Activated CD4-positive, alpha-beta T cell treated with anti-CD3 and anti-CD28 coated beads for 36 hours (primary cell): ENCODE measurements at regions not wholly inside any gene's neighbourhood (a gene's known extent, or its start where the extent isn't known, plus 50 kb on each side); places are given as distances from the start of the nearest gene placed in this dataset.

Experiments
- ATAC-seq: fragments of 200-7000 bp; cut with Tn5 transposase; one replicate; pipeline ENCODE4 v1.10.0; 2021; ENCODE audit warnings: mild to moderate bottlenecking, moderate library complexity
- CTCF ChIA-PET: fragments of 350-600 bp; sonication (Branson Sonifier 250); formaldehyde crosslinking; loops from one replicate; lab custom pipeline; 2021; ENCODE audit warnings: antibody characterized with exemption; lab: Charles Lee
- POLR2A ChIA-PET: fragments of 350-600 bp; sonication (Branson Sonifier 250); formaldehyde crosslinking; loops from one replicate; lab custom pipeline; 2021; ENCODE audit warnings: antibody characterized with exemption, inconsistent platforms; lab: Charles Lee
- DNase-seq: peaks from one replicate; pipeline ENCODE4 v3.0.0-alpha.2; 2020
- H3K27ac Mint-ChIP-seq: one replicate; pipeline ENCODE4 v1.8.0; 2021; ENCODE audit warnings: mixed read lengths
- H3K27me3 Mint-ChIP-seq: one replicate; pipeline ENCODE4 v1.8.0; 2021; ENCODE audit warnings: mixed read lengths
- H3K36me3 Mint-ChIP-seq: one replicate; pipeline ENCODE4 v1.8.0; 2021; ENCODE audit warnings: low read depth, mixed read lengths
- H3K4me1 Mint-ChIP-seq: one replicate; pipeline ENCODE4 v1.8.0; 2021; ENCODE audit warnings: mixed read lengths
- H3K4me3 Mint-ChIP-seq: one replicate; pipeline ENCODE4 v1.8.0; 2021; ENCODE audit warnings: mild to moderate bottlenecking, moderate library complexity, mixed read lengths
- H3K9me3 Mint-ChIP-seq: one replicate; pipeline ENCODE4 v1.8.0; 2021; ENCODE audit warnings: low read depth, mixed read lengths
- intact Hi-C, 2 experiments: fragments of 100-400 bp; cut with DNase I in 1 of 2; cut with micrococcal nuclease in 1 of 2; formaldehyde crosslinking; loops; one replicate each; pipeline versions ENCODE4 v1.14.2 to v1.15.1; 2022 to 2024; cut with DNase I, micrococcal nuclease

DNA sequence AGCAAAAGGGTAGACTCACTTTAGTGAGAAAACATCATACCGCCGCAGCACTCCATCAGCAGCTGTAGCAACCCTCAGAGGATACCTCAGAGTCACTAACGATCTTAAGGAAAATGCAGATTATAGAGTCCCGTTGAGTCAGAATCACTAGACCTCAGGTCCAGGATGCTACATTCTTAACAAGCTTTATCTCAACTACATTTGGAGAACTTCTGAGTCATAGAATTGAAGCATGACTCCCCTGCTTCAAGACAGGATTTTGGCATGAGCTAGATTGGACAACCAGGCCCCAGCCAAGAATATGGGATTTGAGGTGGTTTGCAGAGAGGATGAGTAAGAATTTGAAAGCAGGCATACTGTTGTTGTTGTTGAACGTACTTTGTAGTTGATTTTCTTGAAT lies 118.9 kb upstream of the UBL3 start:
- no peak for DNase-seq
- peaks cover 9% of the 10 kb centered on the region for H3K9me3 Mint-ChIP-seq
- H3K4me3 Mint-ChIP-seq = no peak overlapping the region
- ChIA-PET POLR2A (no interaction called here), CTCF (interaction anchor here (1.1 kb wide), 1 partner anchor 61 kb away, joined by 3 read pairs; no protein-coding TSS in a partner anchor)
- no peaks in the 10 kb centered on the region for H3K36me3 Mint-ChIP-seq
- no peaks in the 10 kb centered on the region for H3K27me3 Mint-ChIP-seq
- ATAC-seq = no peak
- H3K4me1 Mint-ChIP-seq = no peaks in the 10 kb centered on the region
- intact Hi-C loops = no loop called here
- no peak overlapping the region for H3K27ac Mint-ChIP-seq

GRCh38 chr13:29964181-29964845 lies 113.9 kb upstream of the UBL3 start:
- no peak overlapping the region for H3K27ac Mint-ChIP-seq
- no peak overlapping the region for H3K4me3 Mint-ChIP-seq
- DNase-seq = no peak
- peaks cover 7% of the 10 kb centered on the region for H3K4me1 Mint-ChIP-seq
- H3K36me3 Mint-ChIP-seq = no peaks in the 10 kb centered on the region
- H3K27me3 Mint-ChIP-seq = no peaks in the 10 kb centered on the region
- ATAC-seq = no peak
- peaks cover 9% of the 10 kb centered on the region for H3K9me3 Mint-ChIP-seq
- intact Hi-C loops = no loop called here
- ChIA-PET CTCF (interaction anchor here (0.8 to 1.6 kb wide), 3 partner anchors 11 to 164 kb away, joined by 3 read pairs; no protein-coding TSS in a partner anchor), POLR2A (no interaction called here)

GRCh38 chr13:29963089-29963488 lies 112.7 kb upstream of the UBL3 start:
- Mint-ChIP-seq H3K4me3 (no peak overlapping the region), H3K27me3 (no peaks in the 10 kb centered on the region), H3K27ac (no peak overlapping the region), H3K36me3 (no peaks in the 10 kb centered on the region), H3K9me3 (peaks cover 9% of the 10 kb centered on the region), H3K4me1 (peaks cover 16% of the 10 kb centered on the region)
- ChIA-PET POLR2A (no interaction called here), CTCF (no interaction called here)
- no peak for ATAC-seq
- intact Hi-C loops = no loop called here
- no peak for DNase-seq

DNA sequence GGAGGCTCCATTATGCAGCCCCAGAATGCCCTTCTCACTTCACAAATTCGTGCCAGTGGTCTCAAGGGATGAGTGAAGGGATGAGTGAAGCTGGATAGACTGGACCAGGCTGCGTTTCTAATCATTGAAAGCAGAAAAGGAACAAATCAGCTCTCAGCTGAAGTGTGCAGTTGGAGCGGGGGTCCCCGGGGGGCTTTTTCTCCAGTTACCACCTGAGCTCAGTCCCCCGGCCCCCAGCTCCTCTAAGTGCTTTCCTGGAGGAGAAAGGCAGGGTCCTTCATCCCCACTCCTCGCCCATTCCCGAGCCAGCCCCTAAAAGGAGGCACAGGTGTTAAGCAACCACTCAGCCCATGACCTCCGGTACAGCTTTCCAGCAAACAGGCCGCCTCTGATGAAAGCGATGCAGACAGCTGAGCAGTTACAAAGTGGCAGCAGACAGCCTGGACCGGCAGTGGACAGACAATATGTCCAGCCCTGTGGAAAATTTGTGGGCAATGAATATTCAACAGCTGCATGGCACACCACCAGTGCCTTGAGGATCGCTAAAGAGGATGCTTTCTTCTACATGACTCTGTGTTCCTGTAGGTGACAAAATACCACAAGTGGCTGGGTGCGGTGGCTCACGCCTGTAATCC lies 110.7 kb upstream of the UBL3 start:
- POLR2A ChIA-PET = no interaction called here
- ATAC-seq = no peak

GRCh38 chr13:29959603-29960002 lies 109.2 kb upstream of the UBL3 start:
- DNase-seq (no peak), ATAC-seq (no peak)
- ChIA-PET CTCF (interaction anchor here (0.6 to 1.1 kb wide), 3 partner anchors 11 to 505 kb away, joined by 3 to 4 read pairs (median 3); no protein-coding TSS in a partner anchor), POLR2A (no interaction called here)
- Mint-ChIP-seq H3K4me1 (peaks cover 33% of the 10 kb centered on the region), H3K9me3 (no peaks in the 10 kb centered on the region), H3K36me3 (no peaks in the 10 kb centered on the region), H3K4me3 (no peak overlapping the region), H3K27me3 (no peaks in the 10 kb centered on the region), H3K27ac (no peak overlapping the region)
- intact Hi-C loops = no loop called here

More for the DNA sequence above, 110.7 kb upstream of the UBL3 start:
- Mint-ChIP-seq H3K4me1 (peaks cover 26% of the 10 kb centered on the region), H3K27me3 (no peaks in the 10 kb centered on the region), H3K4me3 (no peak overlapping the region), H3K9me3 (no peaks in the 10 kb centered on the region), H3K27ac (no peak overlapping the region), H3K36me3 (no peaks in the 10 kb centered on the region)
- CTCF ChIA-PET = no interaction called here
- intact Hi-C loops = no loop called here
- no peak for DNase-seq

DNA sequence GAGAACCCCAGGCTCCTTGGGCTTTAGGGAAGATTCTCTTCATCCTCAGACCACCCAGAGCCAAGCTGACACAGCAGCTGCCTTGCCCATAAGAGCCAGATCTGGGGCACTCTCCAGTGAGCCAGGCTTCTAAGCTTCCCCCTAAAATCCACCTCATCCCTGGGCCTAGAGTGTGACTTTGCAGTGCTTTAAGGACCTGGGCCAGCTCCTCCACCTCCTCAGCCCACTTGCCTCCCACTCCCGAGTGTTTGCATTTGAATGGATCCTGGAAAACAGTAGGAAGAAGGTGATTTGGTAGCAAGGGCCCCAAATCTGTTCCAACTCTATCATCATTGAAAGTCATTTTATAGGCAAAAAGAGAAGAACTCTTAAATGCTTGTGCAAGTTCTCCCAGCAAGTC lies 108.7 kb upstream of the UBL3 start:
- DNase-seq = no peak
- no peaks in the 10 kb centered on the region for H3K27me3 Mint-ChIP-seq
- no peak for ATAC-seq
- no peaks in the 10 kb centered on the region for H3K9me3 Mint-ChIP-seq
- intact Hi-C loops = no loop called here
- peaks cover 38% of the 10 kb centered on the region for H3K4me1 Mint-ChIP-seq
- H3K27ac Mint-ChIP-seq = no peak overlapping the region
- CTCF ChIA-PET = interaction anchor here (0.7 kb wide), 1 partner anchor 154 kb away, joined by 3 read pairs; no protein-coding TSS in a partner anchor
- POLR2A ChIA-PET = no interaction called here
- no peak overlapping the region for H3K4me3 Mint-ChIP-seq
- no peaks in the 10 kb centered on the region for H3K36me3 Mint-ChIP-seq

DNA sequence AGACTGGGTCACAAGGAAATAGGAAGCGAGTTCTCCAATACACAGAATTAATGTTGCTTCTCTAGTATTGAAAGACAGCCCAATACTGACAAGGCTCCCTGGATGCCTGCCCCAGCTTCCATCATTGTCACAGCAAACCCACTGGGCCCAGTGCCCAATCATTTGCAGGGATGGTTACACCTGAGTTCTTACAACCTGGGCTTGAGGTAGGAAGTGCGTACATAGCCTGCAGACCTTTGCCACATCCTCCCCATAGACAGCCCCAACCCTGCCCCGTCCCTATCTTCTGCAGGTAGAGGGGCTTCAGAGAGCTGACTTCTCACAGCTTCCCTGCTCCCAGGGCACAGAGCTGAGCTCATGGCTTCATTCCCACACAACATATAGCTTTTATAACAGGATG lies 108.1 kb upstream of the UBL3 start:
- ATAC-seq = no peak
- no peaks in the 10 kb centered on the region for H3K36me3 Mint-ChIP-seq
- no peaks in the 10 kb centered on the region for H3K9me3 Mint-ChIP-seq
- H3K4me3 Mint-ChIP-seq = no peak overlapping the region
- H3K27ac Mint-ChIP-seq = no peak overlapping the region
- peaks cover 44% of the 10 kb centered on the region for H3K4me1 Mint-ChIP-seq
- intact Hi-C loops = no loop called here
- CTCF ChIA-PET = no interaction called here
- no peaks in the 10 kb centered on the region for H3K27me3 Mint-ChIP-seq
- no peak for DNase-seq
- POLR2A ChIA-PET = no interaction called here

- Mint-ChIP-seq H3K27me3 (no peaks in the 10 kb centered on the region), H3K27ac (no peak overlapping the region), H3K36me3 (no peaks in the 10 kb centered on the region), H3K4me3 (no peak overlapping the region), H3K4me1 (peaks cover 48% of the 10 kb centered on the region), H3K9me3 (no peaks in the 10 kb centered on the region)
- no peak for ATAC-seq
- CTCF ChIA-PET = interaction anchor here (0.6 kb wide), 1 partner anchor 124 kb away, joined by 3 read pairs; no protein-coding TSS in a partner anchor
- intact Hi-C loops = no loop called here
- POLR2A ChIA-PET = no interaction called here
- DNase-seq = no peak
These were observed 106.9 kb upstream of the UBL3 start for GRCh38 chr13:29957320-29957719.

DNA sequence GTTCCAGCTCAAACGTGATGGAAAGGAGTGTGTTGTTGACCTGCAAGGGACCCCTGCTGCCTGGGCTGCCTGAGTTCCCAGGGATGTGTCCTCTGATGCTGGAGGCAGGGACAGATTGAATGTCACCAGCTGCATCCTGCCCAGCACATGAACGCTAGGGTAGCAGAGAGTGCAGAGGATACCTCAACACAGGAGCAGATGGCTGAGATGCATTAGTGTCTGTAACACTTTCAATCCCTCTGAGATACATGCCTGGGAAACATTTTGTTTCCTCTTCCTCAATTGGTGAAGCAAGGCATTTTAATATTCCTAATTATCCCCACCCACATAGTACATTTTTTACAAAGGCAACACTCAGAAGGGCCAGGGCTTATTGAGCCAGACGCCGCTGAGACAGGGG lies 106.4 kb upstream of the UBL3 start:
- Mint-ChIP-seq H3K9me3 (no peaks in the 10 kb centered on the region), H3K4me3 (no peak overlapping the region), H3K27ac (no peak overlapping the region), H3K4me1 (peaks cover 48% of the 10 kb centered on the region), H3K27me3 (no peaks in the 10 kb centered on the region), H3K36me3 (no peaks in the 10 kb centered on the region)
- intact Hi-C loops = no loop called here
- ChIA-PET POLR2A (no interaction called here), CTCF (interaction anchor here (0.6 kb wide), 1 partner anchor 124 kb away, joined by 3 read pairs; no protein-coding TSS in a partner anchor)
- no peak for ATAC-seq
- no peak for DNase-seq

GRCh38 chr13:29955137-29955650 lies 104.8 kb upstream of the UBL3 start:
- no peaks in the 10 kb centered on the region for H3K27me3 Mint-ChIP-seq
- peaks cover 42% of the 10 kb centered on the region for H3K4me1 Mint-ChIP-seq
- no peaks in the 10 kb centered on the region for H3K36me3 Mint-ChIP-seq
- no peak for ATAC-seq
- ChIA-PET CTCF (interaction anchor here (1.3 to 2.1 kb wide), 3 partner anchors 16 to 158 kb away, joined by 3 to 9 read pairs (median 5); no protein-coding TSS in a partner anchor), POLR2A (interaction anchor here (0.6 kb wide), 2 partner anchors 36 to 232 kb away, joined by 3 to 8 read pairs; no protein-coding TSS in a partner anchor)
- H3K4me3 Mint-ChIP-seq = peak overlapping the region; percentile 62
- intact Hi-C loops = no loop called here
- H3K9me3 Mint-ChIP-seq = no peaks in the 10 kb centered on the region
- DNase-seq = no peak
- H3K27ac Mint-ChIP-seq = peak overlapping the region; percentile 95

GRCh38 chr13:29954082-29955028 lies 103.9 kb upstream of the UBL3 start:
- ChIA-PET POLR2A (interaction anchor here (0.6 to 1.1 kb wide), 3 partner anchors 19 to 233 kb away, joined by 3 to 8 read pairs (median 6); no protein-coding TSS in a partner anchor), CTCF (interaction anchor here (0.9 to 2.1 kb wide), 7 partner anchors 10 to 165 kb away, joined by 3 to 9 read pairs (median 4); no protein-coding TSS in a partner anchor)
- peak overlapping the region; percentile 95 for H3K27ac Mint-ChIP-seq
- H3K9me3 Mint-ChIP-seq = no peaks in the 10 kb centered on the region
- no peaks in the 10 kb centered on the region for H3K36me3 Mint-ChIP-seq
- no peaks in the 10 kb centered on the region for H3K27me3 Mint-ChIP-seq
- peak overlapping the region; percentile 62 for H3K4me3 Mint-ChIP-seq
- intact Hi-C loops = loop anchor here in 1 of 2 experiments (1.0 kb wide), 1 partner anchor 19 kb away; no protein-coding TSS in a partner anchor
- peak; percentile 90 for ATAC-seq
- peaks cover 42% of the 10 kb centered on the region for H3K4me1 Mint-ChIP-seq
- DNase-seq = peak; percentile 65
